ENCODE measurements at regions not wholly inside any gene's neighbourhood (a gene's known extent, or its start where the extent isn't known, plus 50 kb on each side); places are given as distances from the start of the nearest gene placed in this dataset.

GRCh38 chr11:92636543-92637188, 332.8 kb upstream of the MTNR1B start:
- DNase-seq (ENCODE audit: low read depth) = no peak
- no peak overlapping the region for H3K4me3 ChIP-seq (ENCODE audit: low read depth, low read length)
- TF ChIP-seq, protein P1, sequence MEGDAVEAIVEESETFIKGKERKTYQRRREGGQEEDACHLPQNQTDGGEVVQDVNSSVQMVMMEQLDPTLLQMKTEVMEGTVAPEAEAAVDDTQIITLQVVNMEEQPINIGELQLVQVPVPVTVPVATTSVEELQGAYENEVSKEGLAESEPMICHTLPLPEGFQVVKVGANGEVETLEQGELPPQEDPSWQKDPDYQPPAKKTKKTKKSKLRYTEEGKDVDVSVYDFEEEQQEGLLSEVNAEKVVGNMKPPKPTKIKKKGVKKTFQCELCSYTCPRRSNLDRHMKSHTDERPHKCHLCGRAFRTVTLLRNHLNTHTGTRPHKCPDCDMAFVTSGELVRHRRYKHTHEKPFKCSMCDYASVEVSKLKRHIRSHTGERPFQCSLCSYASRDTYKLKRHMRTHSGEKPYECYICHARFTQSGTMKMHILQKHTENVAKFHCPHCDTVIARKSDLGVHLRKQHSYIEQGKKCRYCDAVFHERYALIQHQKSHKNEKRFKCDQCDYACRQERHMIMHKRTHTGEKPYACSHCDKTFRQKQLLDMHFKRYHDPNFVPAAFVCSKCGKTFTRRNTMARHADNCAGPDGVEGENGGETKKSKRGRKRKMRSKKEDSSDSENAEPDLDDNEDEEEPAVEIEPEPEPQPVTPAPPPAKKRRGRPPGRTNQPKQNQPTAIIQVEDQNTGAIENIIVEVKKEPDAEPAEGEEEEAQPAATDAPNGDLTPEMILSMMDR (IDR thresholded peaks at IDR 0.05; ENCODE audit: low read depth, low read length, missing control alignments) = no peak
- in situ Hi-C loops (cut with HindIII; ENCODE audit: low sequenced_read_pairs) = no loop called here

- TF ChIP-seq, protein P1 (IDR thresholded peaks at IDR 0.05; ENCODE audit: low read depth, low read length, missing control alignments) = no peak
- no peak for DNase-seq (ENCODE audit: low read depth)
- in situ Hi-C loops (cut with HindIII; ENCODE audit: low sequenced_read_pairs) = no loop called here
- no peak overlapping the region for H3K4me3 ChIP-seq (ENCODE audit: low read depth, low read length)
These were observed 330.8 kb upstream of the MTNR1B start for GRCh38 chr11:92638678-92639077.

DNA sequence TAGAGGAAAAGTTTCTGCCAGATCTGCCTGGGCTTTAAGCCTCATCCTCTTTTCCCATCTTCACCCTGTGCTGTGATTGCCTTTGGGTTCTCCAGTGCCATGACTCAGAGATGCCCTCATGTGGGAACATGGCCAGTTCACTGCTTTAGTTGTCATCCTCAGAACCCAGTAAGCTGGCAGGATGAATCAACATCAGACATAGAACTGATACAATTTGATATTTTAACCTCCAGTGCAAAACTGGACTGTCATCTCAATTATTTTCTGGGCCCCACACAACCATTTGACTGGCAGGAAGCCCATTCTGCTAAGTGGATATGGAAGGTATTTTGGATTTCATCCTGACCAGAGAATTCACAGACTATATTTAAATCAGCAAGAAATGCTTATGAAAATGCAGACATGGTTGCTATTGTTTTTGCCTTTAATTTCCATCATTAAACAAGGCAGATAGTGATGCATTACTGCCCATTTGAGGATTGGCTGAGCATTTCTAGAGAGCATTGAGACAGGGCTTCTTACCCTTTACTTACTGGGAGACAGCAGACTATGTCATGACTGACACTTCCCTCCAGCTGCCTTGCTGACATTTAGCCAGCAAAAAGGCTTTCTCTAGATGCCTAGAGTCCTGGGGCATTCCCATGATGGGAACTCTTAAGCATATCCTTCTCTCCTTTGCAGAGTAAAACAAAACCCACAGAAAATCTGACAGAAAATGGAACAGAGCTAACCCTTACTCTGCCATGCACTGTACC, 327.1 kb upstream of the MTNR1B start:
- in situ Hi-C loops (cut with HindIII; ENCODE audit: low sequenced_read_pairs) = no loop called here
- no peak for DNase-seq (ENCODE audit: low read depth)
- no peak overlapping the region for H3K4me3 ChIP-seq (ENCODE audit: low read depth, low read length)
- TF ChIP-seq, protein P1 (IDR thresholded peaks at IDR 0.05; ENCODE audit: low read depth, low read length, missing control alignments) = no peak

DNA sequence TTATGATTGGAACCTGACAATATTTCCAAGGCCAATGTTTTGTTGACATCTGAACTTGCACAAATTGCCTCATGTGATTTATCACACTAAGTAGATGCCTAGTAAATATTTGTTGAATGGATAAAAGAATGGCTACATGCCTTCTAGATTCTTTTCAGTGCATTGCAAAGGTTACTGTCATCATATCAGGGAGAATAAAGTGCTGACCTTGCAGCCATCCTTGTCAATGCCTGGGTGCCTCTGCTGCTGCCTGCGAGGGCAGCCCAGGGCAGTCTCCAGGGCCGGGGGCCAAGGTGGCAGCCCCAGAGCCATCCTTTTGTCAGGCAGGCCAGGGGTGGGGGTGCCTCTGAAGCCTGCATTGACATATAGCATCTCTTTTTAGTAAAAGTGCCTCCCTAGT, 325.6 kb upstream of the MTNR1B start:
- H3K4me3 ChIP-seq (ENCODE audit: low read depth, low read length) = no peak overlapping the region
- no peak for DNase-seq (ENCODE audit: low read depth)
- in situ Hi-C loops (cut with HindIII; ENCODE audit: low sequenced_read_pairs) = no loop called here
- TF ChIP-seq, protein P1 (IDR thresholded peaks at IDR 0.05; ENCODE audit: low read depth, low read length, missing control alignments) = no peak

GRCh38 chr11:92644595-92645445, 324.6 kb upstream of the MTNR1B start:
- H3K4me3 ChIP-seq (ENCODE audit: low read depth, low read length) = no peak overlapping the region
- DNase-seq (ENCODE audit: low read depth) = no peak
- TF ChIP-seq, protein P1 (IDR thresholded peaks at IDR 0.05; ENCODE audit: low read depth, low read length, missing control alignments) = no peak
- in situ Hi-C loops (cut with HindIII; ENCODE audit: low sequenced_read_pairs) = no loop called here

- no peak overlapping the region for H3K4me3 ChIP-seq (ENCODE audit: low read depth, low read length)
- no peak for DNase-seq (ENCODE audit: low read depth)
- in situ Hi-C loops (cut with HindIII; ENCODE audit: low sequenced_read_pairs) = no loop called here
- TF ChIP-seq, protein P1 (IDR thresholded peaks at IDR 0.05; ENCODE audit: low read depth, low read length, missing control alignments) = no peak
These were observed 318.3 kb upstream of the MTNR1B start for GRCh38 chr11:92651159-92651558.
